HUES64 (cell line): ENCODE measurements at regions not wholly inside any gene's neighbourhood (a gene's known extent, or its start where the extent isn't known, plus 50 kb on each side); places are given as distances from the start of the nearest gene placed in this dataset.
"Not testable (repeated sequence)": the region's sequence is repeated elsewhere in the genome, so short reads cannot be mapped to it uniquely, and the experiment has no call there.

ENCODE experiments used
- H3K27ac ChIP-seq: 2 replicates; pipeline ENCODE4 v1.7.0; 2013; ENCODE audit warnings: low read depth, low read length, inconsistent platforms
- H3K27me3 ChIP-seq: 2 replicates; pipeline ENCODE4 v1.6.1; 2013; ENCODE audit warnings: mild to moderate bottlenecking, low read length; ENCODE audit not compliant: insufficient read depth
- H3K36me3 ChIP-seq: 2 replicates; pipeline ENCODE4 v1.6.1; 2013; ENCODE audit warnings: mild to moderate bottlenecking, low read length; ENCODE audit not compliant: insufficient read depth
- H3K4me1 ChIP-seq: 2 replicates; pipeline ENCODE4 v1.6.1; 2013; ENCODE audit warnings: mild to moderate bottlenecking, low read length, moderate library complexity; ENCODE audit not compliant: insufficient read depth
- H3K4me3 ChIP-seq: 2 replicates; pipeline ENCODE4 v1.5.1; 2013; ENCODE audit warnings: mild to moderate bottlenecking, low read length, moderate library complexity
- H3K9ac ChIP-seq: 2 replicates; pipeline ENCODE4 v1.6.1; 2013; ENCODE audit warnings: mild to moderate bottlenecking, low read depth, low read length
- H3K9me3 ChIP-seq: 2 replicates; pipeline ENCODE4 v1.6.1; 2013; ENCODE audit warnings: low read depth, low read length; ENCODE audit not compliant: insufficient read depth
- WGBS: fragments of 150-250, 120-280 bp; methylation state at CpG from one replicate; pipeline ENCODE4 v1.1.7; 2013; ENCODE audit warnings: missing lambda C conversion rate; 5-methylcytosine and 5-hydroxymethylcytosine counted together

DNA sequence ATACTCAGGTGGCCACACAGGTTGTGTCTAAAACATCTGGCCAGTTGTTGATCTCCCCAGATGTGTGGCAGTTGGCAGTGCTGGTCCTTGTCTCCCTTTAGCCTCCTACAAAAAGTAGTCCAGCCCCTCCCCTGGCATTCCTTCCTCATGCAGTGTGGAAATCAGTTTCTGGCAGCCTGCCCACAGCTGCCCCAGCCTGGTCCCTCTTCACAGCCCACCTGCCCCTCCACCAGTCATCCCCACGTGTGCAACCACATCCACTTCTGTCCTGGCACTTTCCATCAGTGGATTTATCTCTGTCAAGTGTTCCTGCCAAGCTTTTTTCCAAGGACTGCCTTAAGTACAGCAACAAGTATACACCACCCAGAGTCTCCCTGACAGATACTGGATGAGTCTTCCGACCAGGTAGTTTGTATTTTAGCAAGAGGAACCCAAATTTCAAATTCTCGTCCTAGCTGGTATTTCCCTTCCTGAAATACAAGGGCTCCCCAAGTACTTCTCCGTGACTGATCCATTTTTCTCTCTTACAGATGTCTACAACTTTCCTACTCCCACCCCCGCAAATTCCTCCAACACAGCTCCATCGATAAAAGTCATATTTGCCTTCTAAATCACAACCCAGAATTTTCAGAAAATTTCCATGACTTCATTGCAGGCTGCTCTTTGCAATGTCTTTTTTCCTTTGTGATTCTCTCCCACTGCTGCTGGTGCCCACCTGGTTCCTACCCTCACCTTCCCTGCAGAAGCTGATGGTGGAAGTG is 313.5 kb downstream of the FOXO1 start:
- Histone ChIP-seq H3K36me3 (no peaks in the 10 kb centered on the region), H3K4me3 (no peak overlapping the region), H3K4me1 (peaks cover 33% of the 10 kb centered on the region), H3K27me3 (no peaks in the 10 kb centered on the region), H3K27ac (no peak overlapping the region), H3K9me3 (no peaks in the 10 kb centered on the region), H3K9ac (no peak overlapping the region)
- WGBS: 88% methylated on average over 6 of the region's 6 CpGs

DNA sequence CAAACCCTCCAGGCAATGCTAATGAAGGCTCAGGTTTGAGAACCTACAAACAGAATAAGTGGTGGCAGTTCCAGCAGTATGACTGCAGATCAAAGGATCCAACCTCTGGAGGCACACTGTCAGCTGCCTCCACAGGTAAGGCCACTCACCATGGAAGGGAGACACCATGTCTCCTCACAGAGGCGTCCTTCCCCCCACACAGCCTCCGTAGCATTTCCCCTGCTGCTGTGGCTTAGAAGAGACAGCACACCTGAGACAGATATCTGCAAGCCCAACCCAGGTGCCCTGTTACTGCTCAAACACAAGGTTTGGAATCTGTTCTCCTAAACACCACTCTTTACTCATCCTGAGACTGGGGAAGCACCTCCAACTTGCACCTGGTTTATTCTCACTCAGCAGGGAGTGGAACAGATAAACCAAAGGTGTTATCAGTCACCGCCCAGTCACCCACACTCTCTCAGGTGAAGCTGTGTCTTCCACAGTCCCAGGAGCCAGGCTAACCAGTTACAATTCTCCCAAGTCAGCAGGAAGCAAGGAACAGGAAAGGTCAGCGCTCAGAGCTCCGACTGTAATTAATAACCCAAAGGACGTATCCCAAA is 311.2 kb downstream of the FOXO1 start:
- 86% methylated on average over 6 of the region's 6 CpGs for WGBS
- H3K4me1 ChIP-seq: peaks cover 25% of the 10 kb centered on the region; the same call in 1 of the 2 replicates
- no peaks in the 10 kb centered on the region for H3K36me3 ChIP-seq
- H3K27ac ChIP-seq: no peak overlapping the region
- no peak overlapping the region for H3K9ac ChIP-seq
- H3K4me3 ChIP-seq: no peak overlapping the region
- H3K27me3 ChIP-seq: no peaks in the 10 kb centered on the region
- no peaks in the 10 kb centered on the region for H3K9me3 ChIP-seq

DNA sequence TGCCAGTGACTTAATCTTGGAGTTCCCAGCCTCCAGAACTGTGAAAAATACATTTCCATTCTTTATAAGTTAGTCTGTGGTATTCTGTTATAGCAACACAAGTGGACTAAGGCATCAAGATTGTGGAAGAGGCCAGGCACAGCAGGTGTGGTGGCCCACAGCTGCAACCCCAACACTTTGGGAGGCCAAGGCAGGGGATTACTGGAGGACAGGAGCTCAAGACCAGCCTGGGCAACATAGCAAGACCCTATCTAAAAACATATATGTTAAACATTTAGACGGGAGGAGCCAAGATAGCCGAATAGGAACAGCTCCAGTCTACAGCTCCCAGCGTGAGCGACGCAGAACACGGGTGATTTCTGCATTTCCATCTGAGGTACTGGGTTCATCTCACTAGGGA is 310.4 kb downstream of the FOXO1 start:
- H3K9ac ChIP-seq: peak overlapping the region; percentile 71; the same call in 1 of the 2 replicates
- WGBS: 77% methylated on average over 6 of the region's 6 CpGs
- H3K27me3 ChIP-seq: no peaks in the 10 kb centered on the region
- H3K4me1 ChIP-seq: peaks cover 20% of the 10 kb centered on the region; the same call in 1 of the 2 replicates
- H3K4me3 ChIP-seq: peak overlapping the region; percentile 50
- no peak overlapping the region for H3K27ac ChIP-seq
- no peaks in the 10 kb centered on the region for H3K9me3 ChIP-seq
- H3K36me3 ChIP-seq: no peaks in the 10 kb centered on the region

DNA sequence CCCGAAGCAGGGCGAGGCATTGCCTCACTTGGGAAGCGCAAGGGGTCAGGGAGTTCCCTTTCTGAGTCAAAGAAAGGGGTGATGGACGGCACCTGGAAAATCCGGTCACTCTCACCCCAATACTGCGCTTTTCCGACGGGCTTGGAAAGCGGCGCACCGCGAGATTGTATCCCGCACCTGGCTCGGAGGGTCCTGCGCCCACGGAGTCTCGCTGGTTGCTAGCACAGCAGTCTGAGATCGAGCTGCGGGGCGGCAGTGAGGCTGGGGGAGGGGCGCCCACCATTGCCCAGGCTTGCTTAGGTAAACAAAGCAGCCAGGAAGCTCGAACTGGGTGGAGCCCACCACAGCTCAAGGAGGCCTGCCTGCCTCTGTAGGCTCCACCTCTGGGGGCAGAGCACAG is 310.0 kb downstream of the FOXO1 start:
- WGBS: 18% methylated on average over 22 of the region's 22 CpGs
- H3K4me3 ChIP-seq: peak overlapping the region; percentile 50
- not testable (repeated sequence) for H3K27me3 ChIP-seq

GRCh38 chr13:40362502-40362901 is 303.9 kb downstream of the FOXO1 start:
- H3K4me1 ChIP-seq: no peaks in the 10 kb centered on the region

More for the DNA sequence above, 310.0 kb downstream of the FOXO1 start:
- H3K36me3 ChIP-seq, H3K27ac ChIP-seq, H3K9me3 ChIP-seq: not testable (repeated sequence)
- Histone ChIP-seq H3K9ac (peak overlapping the region; percentile 71), H3K4me1 (peaks cover 17% of the 10 kb centered on the region; the same call in 1 of the 2 replicates)

DNA sequence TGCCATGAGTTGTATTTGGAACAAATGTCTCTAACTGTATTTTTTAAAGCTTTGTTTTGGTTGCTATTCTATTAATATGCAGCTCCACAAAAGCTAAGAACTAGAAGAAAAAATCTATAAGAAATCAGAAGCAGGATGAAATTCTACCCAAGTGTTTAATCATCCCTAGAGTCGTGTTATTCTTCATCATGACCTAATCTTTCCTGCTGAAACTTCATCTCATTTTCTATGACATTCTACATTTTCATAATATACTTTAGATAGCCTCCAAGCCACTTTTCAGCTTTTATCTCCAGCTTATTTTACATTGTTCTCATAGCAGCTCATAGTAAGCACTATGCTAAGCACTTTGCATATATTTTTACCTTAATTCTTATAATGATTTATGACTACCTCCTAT is 302.8 kb downstream of the FOXO1 start:
- H3K36me3 ChIP-seq: no peaks in the 10 kb centered on the region
- 89% methylated on average over 1 of the region's 1 CpG for WGBS
- H3K4me1 ChIP-seq: no peaks in the 10 kb centered on the region
- H3K9ac ChIP-seq: no peak overlapping the region
- no peaks in the 10 kb centered on the region for H3K27me3 ChIP-seq
- no peaks in the 10 kb centered on the region for H3K9me3 ChIP-seq
- no peak overlapping the region for H3K4me3 ChIP-seq
- no peak overlapping the region for H3K27ac ChIP-seq

More at GRCh38 chr13:40362502-40362901, 303.9 kb downstream of the FOXO1 start:
- Histone ChIP-seq H3K36me3 (no peaks in the 10 kb centered on the region), H3K27me3 (no peaks in the 10 kb centered on the region), H3K9ac (no peak overlapping the region), H3K27ac (no peak overlapping the region), H3K9me3 (no peaks in the 10 kb centered on the region), H3K4me3 (no peak overlapping the region)
- WGBS: 91% methylated on average over 5 of the region's 5 CpGs

- Histone ChIP-seq H3K27me3 (no peaks in the 10 kb centered on the region), H3K9me3 (no peaks in the 10 kb centered on the region), H3K4me1 (no peaks in the 10 kb centered on the region), H3K9ac (no peak overlapping the region), H3K27ac (no peak overlapping the region), H3K4me3 (no peak overlapping the region), H3K36me3 (no peaks in the 10 kb centered on the region)
- WGBS: 96% methylated on average over 6 of the region's 6 CpGs
Measured at GRCh38 chr13:40366119-40366518, 300.3 kb downstream of the FOXO1 start.

DNA sequence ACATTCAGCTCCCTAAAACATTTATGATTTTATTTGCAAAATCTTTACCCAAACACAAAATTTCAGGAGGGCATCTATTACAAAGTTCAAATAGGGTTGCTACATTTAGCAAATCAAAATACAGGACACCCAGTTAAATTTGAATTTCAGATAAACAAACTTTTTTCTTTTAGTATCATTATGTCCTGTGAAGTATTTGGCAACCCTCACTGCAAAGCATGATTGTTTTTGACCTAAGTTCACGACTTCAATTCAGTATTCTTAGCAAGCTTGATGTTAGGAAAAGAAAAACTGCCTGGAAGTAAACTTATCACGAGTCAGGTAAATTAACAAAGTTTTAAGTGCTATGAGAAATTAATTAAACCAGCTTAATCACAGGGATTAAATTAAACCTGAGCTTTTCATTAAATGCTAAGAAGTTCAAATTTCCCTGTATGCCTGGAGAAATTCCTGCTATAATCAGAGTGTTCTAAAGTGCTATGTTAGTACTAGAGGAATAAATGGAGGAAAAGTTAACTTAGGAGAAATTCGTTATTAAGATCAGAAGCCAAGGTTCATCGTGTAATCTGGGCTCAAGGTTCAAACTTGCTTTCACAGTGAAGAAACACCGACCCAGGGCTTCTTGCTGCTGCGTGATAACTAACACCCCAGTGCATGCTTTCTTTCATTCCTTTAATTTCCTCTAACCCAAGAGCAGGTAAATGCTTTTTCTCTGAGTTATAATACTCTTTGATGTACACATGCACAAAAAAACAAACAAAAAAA is 298.1 kb downstream of the FOXO1 start:
- Histone ChIP-seq H3K9ac (no peak overlapping the region), H3K36me3 (no peaks in the 10 kb centered on the region), H3K9me3 (no peaks in the 10 kb centered on the region), H3K27ac (no peak overlapping the region), H3K27me3 (no peaks in the 10 kb centered on the region), H3K4me3 (no peak overlapping the region), H3K4me1 (no peaks in the 10 kb centered on the region)
- 89% methylated on average over 5 of the region's 6 CpGs for WGBS

GRCh38 chr13:40370661-40371060 is 295.8 kb downstream of the FOXO1 start:
- Histone ChIP-seq H3K4me3 (no peak overlapping the region), H3K27me3 (no peaks in the 10 kb centered on the region), H3K27ac (no peak overlapping the region), H3K9ac (no peak overlapping the region), H3K4me1 (no peaks in the 10 kb centered on the region), H3K36me3 (no peaks in the 10 kb centered on the region), H3K9me3 (no peaks in the 10 kb centered on the region)
- 90% methylated on average over 4 of the region's 4 CpGs for WGBS

- no peaks in the 10 kb centered on the region for H3K27me3 ChIP-seq
- WGBS: 84% methylated on average over 7 of the region's 7 CpGs
- H3K4me1 ChIP-seq: no peaks in the 10 kb centered on the region
Measured at GRCh38 chr13:40371531-40372125, 294.8 kb downstream of the FOXO1 start.

GRCh38 chr13:40373608-40374007 is 292.8 kb downstream of the FOXO1 start:
- not testable (repeated sequence) for H3K27me3 ChIP-seq, H3K9ac ChIP-seq, H3K4me3 ChIP-seq, H3K27ac ChIP-seq, H3K4me1 ChIP-seq, H3K36me3 ChIP-seq, H3K9me3 ChIP-seq
- WGBS: 94% methylated on average over 6 of the region's 6 CpGs

More at GRCh38 chr13:40371531-40372125, 294.8 kb downstream of the FOXO1 start:
- Histone ChIP-seq H3K36me3 (no peaks in the 10 kb centered on the region), H3K9me3 (no peaks in the 10 kb centered on the region), H3K27ac (no peak overlapping the region), H3K4me3 (no peak overlapping the region), H3K9ac (no peak overlapping the region)
